ENCODE measurements at regions not wholly inside any gene's neighbourhood (a gene's known extent, or its start where the extent isn't known, plus 50 kb on each side); places are given as distances from the start of the nearest gene placed in this dataset.

GRCh38 chr12:111028830-111029229, 108.5 kb upstream of the MYL2 start:
- TF ChIP-seq CTCF (IDR thresholded peaks at IDR 0.05; ENCODE audit: low read depth, low read length, missing input control) (no peak), REST (IDR thresholded peaks at IDR 0.05) (no peak), ATF3 (IDR thresholded peaks at IDR 0.05) (no peak), TAF1 (conservative IDR thresholded peaks at IDR 0.05) (no peak), JUND (IDR thresholded peaks at IDR 0.05) (no peak)
